Mucosa of stomach (tissue), 1 donor: ENCODE measurements at regions not wholly inside any gene's neighbourhood (a gene's known extent, or its start where the extent isn't known, plus 50 kb on each side); places are given as distances from the start of the nearest gene placed in this dataset.

Experiments
- H3K27me3 ChIP-seq: one replicate; pipeline ENCODE4 v1.7.0; 2013; ENCODE audit warnings: mild to moderate bottlenecking, low read length; ENCODE audit not compliant: control insufficient read depth, insufficient read depth
- H3K36me3 ChIP-seq: one replicate; pipeline ENCODE4 v1.7.0; 2013; ENCODE audit warnings: low read length; ENCODE audit not compliant: control insufficient read depth, insufficient read depth
- H3K4me1 ChIP-seq: one replicate; pipeline ENCODE4 v1.7.0; 2013; ENCODE audit warnings: mild to moderate bottlenecking, low read length; ENCODE audit not compliant: control insufficient read depth, insufficient read depth
- H3K4me3 ChIP-seq: one replicate; pipeline ENCODE4 v1.7.0; 2013; ENCODE audit warnings: low read length
- H3K9ac ChIP-seq: one replicate; pipeline ENCODE4 v1.7.0; 2013; ENCODE audit warnings: mild to moderate bottlenecking, low read length, moderate library complexity
- H3K9me3 ChIP-seq: one replicate; pipeline ENCODE4 v1.7.0; 2013; ENCODE audit warnings: mild to moderate bottlenecking, low read length, moderate library complexity; ENCODE audit not compliant: control insufficient read depth
- donor health status: Pancreatic carcinoma.

- no peak overlapping the region for H3K9ac ChIP-seq
- no peaks in the 10 kb centered on the region for H3K27me3 ChIP-seq
- no peaks in the 10 kb centered on the region for H3K4me1 ChIP-seq
- no peaks in the 10 kb centered on the region for H3K36me3 ChIP-seq
- H3K9me3 ChIP-seq, result no peaks in the 10 kb centered on the region
- no peak overlapping the region for H3K4me3 ChIP-seq
These were observed 678.3 kb upstream of the NRSN1 start for GRCh38 chr6:23447731-23448130.

- no peaks in the 10 kb centered on the region for H3K4me1 ChIP-seq
- no peaks in the 10 kb centered on the region for H3K9me3 ChIP-seq
- H3K36me3 ChIP-seq, result no peaks in the 10 kb centered on the region
- no peak overlapping the region for H3K4me3 ChIP-seq
- no peaks in the 10 kb centered on the region for H3K27me3 ChIP-seq
- H3K9ac ChIP-seq, result no peak overlapping the region
These were observed 677.7 kb upstream of the NRSN1 start for GRCh38 chr6:23448281-23448680.

- H3K36me3 ChIP-seq, result no peaks in the 10 kb centered on the region
These were observed 671.7 kb upstream of the NRSN1 start for GRCh38 chr6:23454080-23454976.

GRCh38 chr6:23455754-23456153, 670.3 kb upstream of the NRSN1 start:
- Histone ChIP-seq H3K27me3 (no peaks in the 10 kb centered on the region), H3K9ac (no peak overlapping the region), H3K4me3 (no peak overlapping the region), H3K9me3 (no peaks in the 10 kb centered on the region), H3K4me1 (no peaks in the 10 kb centered on the region), H3K36me3 (no peaks in the 10 kb centered on the region)

More at GRCh38 chr6:23454080-23454976, 671.7 kb upstream of the NRSN1 start:
- Histone ChIP-seq H3K9me3 (no peaks in the 10 kb centered on the region), H3K9ac (no peak overlapping the region), H3K4me1 (no peaks in the 10 kb centered on the region), H3K27me3 (no peaks in the 10 kb centered on the region), H3K4me3 (no peak overlapping the region)

GRCh38 chr6:23456396-23456795, 669.6 kb upstream of the NRSN1 start:
- no peak overlapping the region for H3K4me3 ChIP-seq
- no peaks in the 10 kb centered on the region for H3K36me3 ChIP-seq
- H3K9me3 ChIP-seq, result no peaks in the 10 kb centered on the region
- no peak overlapping the region for H3K9ac ChIP-seq
- no peaks in the 10 kb centered on the region for H3K4me1 ChIP-seq
- H3K27me3 ChIP-seq, result no peaks in the 10 kb centered on the region

GRCh38 chr6:23457321-23457720, 668.7 kb upstream of the NRSN1 start:
- H3K36me3 ChIP-seq, result no peaks in the 10 kb centered on the region
- no peak overlapping the region for H3K9ac ChIP-seq
- H3K4me3 ChIP-seq, result no peak overlapping the region
- no peaks in the 10 kb centered on the region for H3K9me3 ChIP-seq
- H3K4me1 ChIP-seq, result no peaks in the 10 kb centered on the region
- H3K27me3 ChIP-seq, result no peaks in the 10 kb centered on the region

- no peaks in the 10 kb centered on the region for H3K4me1 ChIP-seq
- no peak overlapping the region for H3K4me3 ChIP-seq
- no peaks in the 10 kb centered on the region for H3K27me3 ChIP-seq
- no peak overlapping the region for H3K9ac ChIP-seq
- no peaks in the 10 kb centered on the region for H3K36me3 ChIP-seq
- no peaks in the 10 kb centered on the region for H3K9me3 ChIP-seq
These were observed 660.1 kb upstream of the NRSN1 start for GRCh38 chr6:23465912-23466311.

GRCh38 chr6:23477586-23477985, 648.4 kb upstream of the NRSN1 start:
- no peaks in the 10 kb centered on the region for H3K4me1 ChIP-seq

GRCh38 chr6:23478312-23478711, 647.7 kb upstream of the NRSN1 start:
- H3K27me3 ChIP-seq, result no peaks in the 10 kb centered on the region
- no peaks in the 10 kb centered on the region for H3K9me3 ChIP-seq
- no peak overlapping the region for H3K4me3 ChIP-seq
- no peaks in the 10 kb centered on the region for H3K4me1 ChIP-seq
- H3K9ac ChIP-seq, result no peak overlapping the region
- no peaks in the 10 kb centered on the region for H3K36me3 ChIP-seq

More at GRCh38 chr6:23477586-23477985, 648.4 kb upstream of the NRSN1 start:
- H3K27me3 ChIP-seq, result no peaks in the 10 kb centered on the region
- no peak overlapping the region for H3K9ac ChIP-seq
- no peak overlapping the region for H3K4me3 ChIP-seq
- no peaks in the 10 kb centered on the region for H3K36me3 ChIP-seq
- no peaks in the 10 kb centered on the region for H3K9me3 ChIP-seq

- no peak overlapping the region for H3K4me3 ChIP-seq
- H3K4me1 ChIP-seq, result no peaks in the 10 kb centered on the region
- no peaks in the 10 kb centered on the region for H3K27me3 ChIP-seq
- no peak overlapping the region for H3K9ac ChIP-seq
- no peaks in the 10 kb centered on the region for H3K36me3 ChIP-seq
- no peaks in the 10 kb centered on the region for H3K9me3 ChIP-seq
These were observed 642.1 kb upstream of the NRSN1 start for GRCh38 chr6:23483896-23484295.

GRCh38 chr6:23494367-23494766, 631.6 kb upstream of the NRSN1 start:
- Histone ChIP-seq H3K4me1 (no peaks in the 10 kb centered on the region), H3K27me3 (no peaks in the 10 kb centered on the region), H3K9me3 (no peaks in the 10 kb centered on the region), H3K36me3 (no peaks in the 10 kb centered on the region), H3K4me3 (no peak overlapping the region), H3K9ac (no peak overlapping the region)

GRCh38 chr6:23498013-23498412, 628.0 kb upstream of the NRSN1 start:
- Histone ChIP-seq H3K4me3 (no peak overlapping the region), H3K9me3 (no peaks in the 10 kb centered on the region), H3K27me3 (no peaks in the 10 kb centered on the region), H3K4me1 (no peaks in the 10 kb centered on the region), H3K36me3 (no peaks in the 10 kb centered on the region), H3K9ac (no peak overlapping the region)
